ENCODE measurements at regions not wholly inside any gene's neighbourhood (a gene's known extent, or its start where the extent isn't known, plus 50 kb on each side); places are given as distances from the start of the nearest gene placed in this dataset.

DNA sequence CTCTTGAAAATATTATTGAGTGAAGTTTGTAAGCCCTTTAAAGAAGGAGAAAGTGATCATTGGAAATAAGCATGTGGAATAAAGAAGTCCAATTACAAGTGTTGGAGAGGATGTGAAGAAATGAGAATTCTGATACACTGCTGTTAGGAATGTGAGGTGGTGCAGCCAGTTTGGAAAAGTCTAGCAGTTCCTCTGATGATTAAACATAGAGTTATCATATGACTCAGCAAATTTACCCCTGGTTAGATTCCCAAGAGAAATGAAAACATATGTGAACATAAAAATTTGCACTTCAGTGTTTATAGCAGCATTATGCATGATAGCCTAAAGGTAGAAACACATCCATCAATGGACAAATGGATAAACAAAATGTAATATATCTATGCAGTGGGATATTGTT is 319.9 kb downstream of the AEBP2 start:
- H3K4me1 ChIP-seq (ENCODE audit: control insufficient read depth in 1 of 2, insufficient read depth in 2 of 2, low read length in 2 of 2): no peaks in the 10 kb centered on the region
- no peaks in the 10 kb centered on the region for H3K9me3 ChIP-seq (ENCODE audit: control insufficient read depth in 1 of 2, insufficient read depth in 1 of 2, low read depth in 1 of 2, low read length in 2 of 2)
- H3K9me2 ChIP-seq (ENCODE audit: insufficient read depth): no peaks in the 10 kb centered on the region
- H3K36me3 ChIP-seq (ENCODE audit: control insufficient read depth in 1 of 2, insufficient read depth in 2 of 2, low read length in 2 of 2): no peaks in the 10 kb centered on the region
- intact Hi-C loops (cut with micrococcal nuclease): loop anchor here (5.0 kb wide), 2 partner anchors 463 to 618 kb away; no protein-coding TSS in a partner anchor
- H2AFZ ChIP-seq (ENCODE audit: low read depth, low read length, poor library complexity, severe bottlenecking): no peak overlapping the region
- no peak overlapping the region for H3K4me3 ChIP-seq (replicated peaks in 1 of 2; ENCODE audit: low read depth in 1 of 2, low read length in 2 of 2)
- no peaks in the 10 kb centered on the region for H3K27me3 ChIP-seq (ENCODE audit: insufficient read depth, low read length)
- RAD21 ChIA-PET (ENCODE audit: low non-redundant PET in 1 of 2, low total read pairs in 2 of 2, uncharacterized antibody in 2 of 2, unreplicated experiment in 2 of 2): no interaction called here
- TF ChIP-seq JUND (IDR thresholded peaks at IDR 0.05): no peak
- TF ChIP-seq TCF7L2 (IDR thresholded peaks at IDR 0.05; ENCODE audit: borderline replicate concordance, extremely low read depth, insufficient read depth, insufficient read length): no peak
- no peak for TF ChIP-seq EZH2phosphoT487 (IDR thresholded peaks at IDR 0.05; ENCODE audit: borderline replicate concordance)
- TF ChIP-seq SRF (IDR thresholded peaks at IDR 0.05; ENCODE audit: low read depth): no peak
- no peak for TF ChIP-seq CTCF (IDR thresholded peaks at IDR 0.05 in 2 of 3, conservative IDR thresholded peaks at IDR 0.05 in 1 of 3; ENCODE audit: borderline replicate concordance in 1 of 3, insufficient read depth in 1 of 3, low read depth in 2 of 3, low read length in 2 of 3)
- no peak overlapping the region for H3K4me2 ChIP-seq (ENCODE audit: low read length)
- no TSS peak for BruUV-seq (replicated peaks)
- H3K27ac ChIP-seq (ENCODE audit: low read depth, low read length): no peak overlapping the region
- no peaks in the 10 kb centered on the region for H3K79me2 ChIP-seq (ENCODE audit: insufficient read depth, low read length)
- no peaks in the 10 kb centered on the region for H4K20me1 ChIP-seq (ENCODE audit: insufficient read depth)
- DNase-seq (ENCODE audit: low read depth, low spot score) (no peak), ATAC-seq (no peak)
- POLR2A ChIA-PET: no interaction called here
- H3K9ac ChIP-seq (ENCODE audit: low read length): no peak overlapping the region
- CTCF ChIA-PET: no interaction called here

DNA sequence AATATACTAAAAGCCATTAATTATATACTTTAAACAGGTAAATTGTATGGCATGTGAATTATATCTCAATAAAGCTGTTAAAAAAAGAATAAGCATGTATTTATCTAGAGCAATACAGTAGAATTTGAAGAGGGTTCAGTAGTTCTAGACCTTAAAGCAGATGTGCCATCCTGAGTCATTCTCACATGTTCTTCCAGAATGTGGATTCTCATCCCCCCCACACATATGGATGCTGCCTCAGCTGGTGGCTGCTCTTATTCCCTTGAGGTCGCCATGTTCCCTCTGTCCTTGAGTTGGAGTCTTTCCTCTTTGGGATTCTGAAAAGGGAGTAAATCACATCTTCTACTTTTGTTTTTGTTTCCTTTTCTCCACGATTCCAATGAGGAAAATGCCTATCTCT is 321.3 kb downstream of the AEBP2 start:
- BruUV-seq (replicated peaks): no TSS peak
- POLR2A ChIA-PET: no interaction called here
- intact Hi-C loops (cut with micrococcal nuclease): no loop called here
- no peak for TF ChIP-seq EGR1 (IDR thresholded peaks at IDR 0.05; ENCODE audit: low read depth)
- no peak for TF ChIP-seq POLR2A (IDR thresholded peaks at IDR 0.05; ENCODE audit: borderline replicate concordance, extremely low read depth, insufficient read depth, insufficient read length)
- TF ChIP-seq, protein P1, sequence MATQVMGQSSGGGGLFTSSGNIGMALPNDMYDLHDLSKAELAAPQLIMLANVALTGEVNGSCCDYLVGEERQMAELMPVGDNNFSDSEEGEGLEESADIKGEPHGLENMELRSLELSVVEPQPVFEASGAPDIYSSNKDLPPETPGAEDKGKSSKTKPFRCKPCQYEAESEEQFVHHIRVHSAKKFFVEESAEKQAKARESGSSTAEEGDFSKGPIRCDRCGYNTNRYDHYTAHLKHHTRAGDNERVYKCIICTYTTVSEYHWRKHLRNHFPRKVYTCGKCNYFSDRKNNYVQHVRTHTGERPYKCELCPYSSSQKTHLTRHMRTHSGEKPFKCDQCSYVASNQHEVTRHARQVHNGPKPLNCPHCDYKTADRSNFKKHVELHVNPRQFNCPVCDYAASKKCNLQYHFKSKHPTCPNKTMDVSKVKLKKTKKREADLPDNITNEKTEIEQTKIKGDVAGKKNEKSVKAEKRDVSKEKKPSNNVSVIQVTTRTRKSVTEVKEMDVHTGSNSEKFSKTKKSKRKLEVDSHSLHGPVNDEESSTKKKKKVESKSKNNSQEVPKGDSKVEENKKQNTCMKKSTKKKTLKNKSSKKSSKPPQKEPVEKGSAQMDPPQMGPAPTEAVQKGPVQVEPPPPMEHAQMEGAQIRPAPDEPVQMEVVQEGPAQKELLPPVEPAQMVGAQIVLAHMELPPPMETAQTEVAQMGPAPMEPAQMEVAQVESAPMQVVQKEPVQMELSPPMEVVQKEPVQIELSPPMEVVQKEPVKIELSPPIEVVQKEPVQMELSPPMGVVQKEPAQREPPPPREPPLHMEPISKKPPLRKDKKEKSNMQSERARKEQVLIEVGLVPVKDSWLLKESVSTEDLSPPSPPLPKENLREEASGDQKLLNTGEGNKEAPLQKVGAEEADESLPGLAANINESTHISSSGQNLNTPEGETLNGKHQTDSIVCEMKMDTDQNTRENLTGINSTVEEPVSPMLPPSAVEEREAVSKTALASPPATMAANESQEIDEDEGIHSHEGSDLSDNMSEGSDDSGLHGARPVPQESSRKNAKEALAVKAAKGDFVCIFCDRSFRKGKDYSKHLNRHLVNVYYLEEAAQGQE (IDR thresholded peaks at IDR 0.05; ENCODE audit: low read depth): no peak
- no peak for TF ChIP-seq ELF1 (IDR thresholded peaks at IDR 0.05; ENCODE audit: borderline replicate concordance, low read depth)
- TF ChIP-seq FOSL1 (IDR thresholded peaks at IDR 0.05; ENCODE audit: low read depth): no peak
- TF ChIP-seq CBX3 (IDR thresholded peaks at IDR 0.05; ENCODE audit: low read depth): no peak
- no peak for TF ChIP-seq TCF7L2 (IDR thresholded peaks at IDR 0.05; ENCODE audit: borderline replicate concordance, extremely low read depth, insufficient read depth, insufficient read length)
- TF ChIP-seq CTCF (IDR thresholded peaks at IDR 0.05 in 2 of 3, conservative IDR thresholded peaks at IDR 0.05 in 1 of 3; ENCODE audit: borderline replicate concordance in 1 of 3, insufficient read depth in 1 of 3, low read depth in 2 of 3, low read length in 2 of 3): no peak
- TF ChIP-seq YY1 (IDR thresholded peaks at IDR 0.05; ENCODE audit: extremely low read depth, insufficient replicate concordance, low read depth, low read length): no peak

More for the DNA sequence above, 321.3 kb downstream of the AEBP2 start:
- Histone ChIP-seq H3K4me3 (replicated peaks in 1 of 2; ENCODE audit: low read depth in 1 of 2, low read length in 2 of 2) (no peak overlapping the region), H3K9ac (ENCODE audit: low read length) (no peak overlapping the region), H3K36me3 (ENCODE audit: control insufficient read depth in 1 of 2, insufficient read depth in 2 of 2, low read length in 2 of 2) (no peaks in the 10 kb centered on the region), H3K4me2 (ENCODE audit: low read length) (no peak overlapping the region), H3K79me2 (ENCODE audit: insufficient read depth, low read length) (no peaks in the 10 kb centered on the region), H3K9me2 (ENCODE audit: insufficient read depth) (no peaks in the 10 kb centered on the region), H2AFZ (ENCODE audit: low read depth, low read length, poor library complexity, severe bottlenecking) (no peak overlapping the region), H3K27ac (ENCODE audit: low read depth, low read length) (no peak overlapping the region), H4K20me1 (ENCODE audit: insufficient read depth) (no peaks in the 10 kb centered on the region), H3K9me3 (ENCODE audit: control insufficient read depth in 1 of 2, insufficient read depth in 1 of 2, low read depth in 1 of 2, low read length in 2 of 2) (no peaks in the 10 kb centered on the region), H3K27me3 (ENCODE audit: insufficient read depth, low read length) (no peaks in the 10 kb centered on the region), H3K4me1 (ENCODE audit: control insufficient read depth in 1 of 2, insufficient read depth in 2 of 2, low read length in 2 of 2) (no peaks in the 10 kb centered on the region)
- ChIA-PET RAD21 (ENCODE audit: low non-redundant PET in 1 of 2, low total read pairs in 2 of 2, uncharacterized antibody in 2 of 2, unreplicated experiment in 2 of 2) (interaction anchor here in 1 of 2 experiments (0.6 kb wide), 1 partner anchor 404 kb away, joined by 4 read pairs; no protein-coding TSS in a partner anchor), CTCF (interaction anchor here (1.2 kb wide), 1 partner anchor 22 kb away, joined by 4 read pairs; no protein-coding TSS in a partner anchor)
- ATAC-seq (no peak), DNase-seq (ENCODE audit: low read depth, low spot score) (no peak)
